ENCODE measurements at regions not wholly inside any gene's neighbourhood (a gene's known extent, or its start where the extent isn't known, plus 50 kb on each side); places are given as distances from the start of the nearest gene placed in this dataset.
"Not testable (repeated sequence)": the region's sequence is repeated elsewhere in the genome, so short reads cannot be mapped to it uniquely, and the experiment has no call there.

DNA sequence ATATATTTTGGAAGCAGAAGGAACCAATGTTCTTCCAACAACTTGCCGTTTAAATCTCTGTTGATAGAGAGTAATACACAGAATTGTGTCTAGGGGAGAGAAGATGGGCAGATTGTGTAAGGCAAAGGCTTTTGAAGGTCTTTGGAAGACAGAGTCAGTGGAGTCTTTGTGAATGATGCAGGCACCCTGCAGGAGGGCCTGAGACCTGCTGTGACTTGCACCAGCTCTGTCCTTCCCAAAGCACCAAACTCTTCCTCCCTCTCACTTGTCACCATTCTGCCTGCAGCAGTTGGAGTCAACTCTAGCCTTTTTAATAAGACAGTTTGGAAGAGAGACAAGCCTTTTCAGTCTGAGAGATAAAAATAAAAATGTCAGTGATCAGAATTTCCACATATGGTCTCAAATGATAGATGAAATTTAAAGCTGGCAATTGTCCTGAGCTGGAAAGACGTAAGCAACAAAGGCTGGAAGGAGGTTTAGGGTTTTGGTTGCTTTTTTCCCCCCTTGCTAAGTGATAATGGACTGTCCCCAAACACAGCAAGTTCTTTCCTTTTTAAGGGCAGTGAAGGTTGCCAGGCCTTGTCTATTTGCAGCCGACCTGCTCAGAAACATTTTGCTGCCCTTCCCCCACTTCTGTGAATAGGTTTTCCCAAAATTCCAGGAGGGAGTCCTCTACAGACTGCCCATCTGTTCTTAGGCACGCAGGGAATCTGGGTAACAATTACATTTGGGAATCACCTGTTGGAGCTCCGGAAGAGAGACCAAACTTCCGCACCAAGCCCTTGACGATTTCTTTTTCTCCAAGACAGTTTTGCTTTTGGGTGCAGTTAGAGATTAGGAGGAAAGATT is 103.0 kb upstream of the NTF3 start:
- DNase-seq = no peak

DNA sequence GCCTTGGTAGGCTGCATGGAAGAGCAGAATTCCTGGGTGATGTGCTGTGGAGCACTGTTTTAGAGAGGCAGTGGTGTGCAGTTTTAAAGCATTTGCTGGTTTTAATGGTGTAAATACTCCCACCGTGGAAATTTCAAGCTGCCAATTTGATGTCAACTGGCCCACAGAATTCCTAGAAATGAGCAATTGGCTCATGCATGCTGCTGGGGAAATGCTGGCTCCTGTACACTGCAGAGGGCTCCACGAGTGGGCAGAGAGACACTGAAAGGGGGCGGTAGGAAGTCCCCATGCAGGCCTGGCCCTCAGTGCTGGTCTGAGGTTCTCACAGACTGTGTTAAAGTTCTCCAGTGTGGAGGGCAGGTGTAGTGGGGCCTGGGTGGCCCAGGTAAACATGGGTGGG is 99.4 kb upstream of the NTF3 start:
- no peak for DNase-seq

- DNase-seq = no peak
Measured at GRCh38 chr12:5333096-5333495, 98.8 kb upstream of the NTF3 start.

- no peak for DNase-seq
Measured at GRCh38 chr12:5335069-5335468, 96.8 kb upstream of the NTF3 start.

GRCh38 chr12:5341086-5341485 is 90.8 kb upstream of the NTF3 start:
- DNase-seq = not testable (repeated sequence)

DNA sequence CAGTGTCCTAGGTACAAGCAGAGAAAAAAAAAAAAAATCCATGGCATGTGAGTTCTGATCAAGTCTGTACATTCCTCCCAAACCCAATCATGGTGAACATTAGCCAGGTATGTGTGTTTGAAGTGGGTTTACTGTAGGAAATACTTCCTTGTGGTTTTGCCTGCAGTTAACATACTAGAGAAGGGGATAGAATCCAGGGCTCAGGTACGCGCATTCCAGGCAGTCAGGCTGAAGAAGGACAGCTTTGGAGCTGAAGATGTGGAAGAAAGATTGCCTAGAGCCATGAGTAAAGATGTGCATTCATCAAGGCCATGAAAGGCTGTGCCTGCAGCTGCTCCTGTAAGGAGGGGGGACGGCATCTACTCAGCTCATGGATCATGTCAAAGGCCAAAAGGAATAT is 88.2 kb upstream of the NTF3 start:
- no peak for DNase-seq

GRCh38 chr12:5344131-5344530 is 87.8 kb upstream of the NTF3 start:
- DNase-seq = no peak

DNA sequence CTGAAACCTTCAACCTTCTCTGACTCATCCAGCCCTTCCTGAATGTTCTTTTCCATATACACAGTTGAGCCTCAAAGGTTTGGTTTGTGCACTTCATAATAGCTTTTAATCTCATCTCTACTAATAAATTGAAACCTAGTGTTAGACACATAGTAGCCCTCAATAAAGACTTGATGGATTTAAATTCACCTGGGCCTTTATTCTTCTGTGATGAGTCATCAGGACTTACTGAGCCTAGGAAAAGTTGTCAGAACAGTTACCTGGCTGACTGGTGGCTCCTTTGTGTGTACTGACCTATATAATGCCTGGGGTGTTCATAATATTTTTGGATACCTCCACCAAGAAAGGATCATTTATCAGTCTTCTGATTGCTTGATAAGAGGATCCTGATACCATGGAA is 86.4 kb upstream of the NTF3 start:
- DNase-seq = no peak

DNA sequence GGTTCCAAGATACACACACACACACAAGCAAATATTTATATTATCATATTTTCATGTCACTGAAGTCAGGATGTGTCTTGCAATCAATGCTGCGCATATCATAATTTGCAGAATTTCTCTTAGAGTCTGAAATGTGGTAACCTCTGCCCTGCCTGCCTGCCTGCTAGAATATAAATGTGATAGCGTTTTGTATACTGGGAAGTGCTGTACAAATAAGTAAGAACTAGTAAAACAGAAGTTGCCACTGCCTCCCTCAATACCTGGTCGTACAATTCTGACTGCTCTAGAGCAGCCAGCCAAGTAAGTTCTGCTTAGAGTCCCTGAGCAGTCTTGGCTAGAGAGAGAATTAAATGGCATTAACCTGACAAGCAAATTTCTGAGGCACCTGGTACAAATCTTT is 83.9 kb upstream of the NTF3 start:
- no peak for DNase-seq

GRCh38 chr12:5348491-5348890 is 83.4 kb upstream of the NTF3 start:
- DNase-seq = no peak

DNA sequence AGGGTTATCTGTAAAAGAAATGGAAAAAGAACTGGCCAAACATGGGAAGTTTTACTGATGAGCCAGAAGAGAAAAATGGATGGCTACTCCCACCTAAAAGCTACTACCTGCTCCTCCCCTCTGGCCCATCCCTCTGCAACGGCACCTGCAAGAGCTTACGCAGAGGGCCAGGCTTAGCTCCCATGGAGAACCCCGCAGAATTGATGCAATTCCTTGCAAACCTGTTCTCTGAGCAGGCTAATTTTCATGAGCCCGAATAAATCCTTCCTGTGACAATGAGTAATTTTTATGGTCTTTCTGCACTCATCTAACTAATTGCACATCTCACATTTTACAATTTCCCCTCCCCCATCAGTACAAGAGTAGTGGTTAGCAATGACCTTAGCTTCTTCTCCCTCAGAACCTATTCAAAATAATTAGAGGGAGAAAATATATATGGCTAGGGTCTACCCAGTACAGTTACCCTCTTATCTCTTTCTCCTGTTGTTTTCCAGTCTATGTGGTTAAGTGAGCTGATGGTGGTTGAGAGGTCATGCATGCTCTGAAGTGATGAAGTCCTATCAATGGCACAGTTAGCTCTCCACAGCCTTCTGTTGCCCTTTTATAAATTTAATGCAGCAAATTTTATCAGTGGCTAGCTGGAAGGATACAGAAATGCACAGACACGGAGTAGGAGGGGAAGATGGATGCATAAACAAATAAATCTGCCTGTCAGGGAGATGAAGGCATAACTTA is 67.7 kb upstream of the NTF3 start:
- DNase-seq = no peak

- no peak for DNase-seq
Measured at GRCh38 chr12:5369298-5369697, 62.6 kb upstream of the NTF3 start.

- no peak for DNase-seq
Measured at GRCh38 chr12:5371631-5372030, 60.3 kb upstream of the NTF3 start.

DNA sequence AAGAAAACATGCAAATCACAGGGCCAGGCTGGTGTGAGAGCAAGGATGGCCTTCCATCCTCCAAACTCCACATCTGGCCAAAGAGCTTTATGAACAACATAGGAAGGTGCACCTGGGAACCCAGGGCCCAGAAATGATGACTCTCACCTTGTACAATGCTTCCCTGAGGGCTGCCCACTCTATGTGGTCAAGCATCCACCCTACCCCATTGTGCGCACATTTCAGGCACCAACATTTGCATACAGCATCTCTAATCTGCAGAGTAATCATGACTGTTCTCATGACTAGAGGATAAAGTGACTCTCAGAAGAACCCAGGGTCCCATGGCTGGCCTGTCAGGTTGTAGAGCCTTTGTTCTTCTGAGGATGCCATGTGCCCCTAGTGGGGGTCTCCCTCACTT is 57.2 kb upstream of the NTF3 start:
- DNase-seq = no peak

DNA sequence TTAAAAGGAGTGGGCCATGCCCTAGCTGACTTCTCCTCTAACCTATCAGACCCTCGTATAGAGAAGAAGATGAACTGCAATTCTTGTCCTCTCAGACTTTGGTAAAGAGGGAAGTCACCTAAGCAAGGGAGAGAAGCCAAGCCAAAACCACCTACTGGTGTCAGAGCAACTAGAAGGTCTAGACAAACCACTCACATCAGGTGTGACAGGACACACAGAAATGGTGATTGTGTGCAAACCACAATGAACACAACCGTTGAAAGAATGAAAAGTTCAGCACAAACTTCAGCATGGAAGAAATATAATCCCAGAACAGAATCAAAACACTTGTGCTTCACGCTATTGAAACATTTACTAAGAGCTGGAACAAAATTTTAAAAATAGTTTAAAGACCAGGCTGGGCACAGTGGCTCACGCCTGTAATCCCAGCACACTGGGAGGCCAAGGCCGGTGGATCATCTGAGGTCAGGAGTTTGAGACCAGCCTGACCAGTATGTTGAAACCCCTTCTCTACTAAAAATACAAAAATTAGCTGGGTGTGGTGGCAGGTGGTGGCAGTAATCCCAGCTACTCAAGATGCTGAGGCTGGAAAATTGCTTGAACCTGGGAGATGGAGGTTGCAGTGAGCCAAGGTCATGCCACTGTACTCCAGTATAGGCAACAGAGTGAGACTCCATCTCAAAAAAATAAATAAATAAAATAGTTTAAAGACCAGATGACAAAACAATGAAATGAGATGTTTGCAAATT is 56.2 kb upstream of the NTF3 start:
- no peak for DNase-seq

- no peak for DNase-seq
Measured at GRCh38 chr12:5376591-5377207, 55.2 kb upstream of the NTF3 start.

DNA sequence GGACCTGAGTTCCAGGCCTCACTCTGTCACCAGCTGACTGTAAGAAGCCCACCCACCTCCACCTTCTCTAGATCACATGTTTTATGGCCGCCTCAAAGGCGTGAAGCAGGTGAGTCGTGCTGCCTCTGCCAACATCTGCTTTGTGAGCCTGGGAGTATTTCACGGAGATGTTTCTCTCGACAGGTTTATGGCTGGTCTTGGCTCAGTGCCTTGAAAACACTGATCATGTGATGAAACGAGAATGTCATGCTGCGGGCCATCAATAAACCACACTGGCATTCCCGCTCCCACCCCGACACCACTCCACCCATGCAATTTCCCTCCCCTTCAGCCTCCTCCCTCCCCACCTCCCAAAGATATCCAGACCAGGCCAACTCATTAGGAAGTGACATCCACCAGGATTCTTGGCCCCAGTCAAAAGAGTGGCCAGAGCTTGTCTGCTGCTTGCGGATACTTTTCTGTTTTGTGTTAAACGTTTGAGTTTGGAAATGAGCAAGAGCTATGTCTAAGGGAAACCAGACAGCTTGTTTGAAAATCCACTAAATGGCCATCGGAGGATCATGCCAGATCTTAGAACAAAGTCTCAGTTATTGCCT is 53.8 kb upstream of the NTF3 start:
- DNase-seq = no peak

DNA sequence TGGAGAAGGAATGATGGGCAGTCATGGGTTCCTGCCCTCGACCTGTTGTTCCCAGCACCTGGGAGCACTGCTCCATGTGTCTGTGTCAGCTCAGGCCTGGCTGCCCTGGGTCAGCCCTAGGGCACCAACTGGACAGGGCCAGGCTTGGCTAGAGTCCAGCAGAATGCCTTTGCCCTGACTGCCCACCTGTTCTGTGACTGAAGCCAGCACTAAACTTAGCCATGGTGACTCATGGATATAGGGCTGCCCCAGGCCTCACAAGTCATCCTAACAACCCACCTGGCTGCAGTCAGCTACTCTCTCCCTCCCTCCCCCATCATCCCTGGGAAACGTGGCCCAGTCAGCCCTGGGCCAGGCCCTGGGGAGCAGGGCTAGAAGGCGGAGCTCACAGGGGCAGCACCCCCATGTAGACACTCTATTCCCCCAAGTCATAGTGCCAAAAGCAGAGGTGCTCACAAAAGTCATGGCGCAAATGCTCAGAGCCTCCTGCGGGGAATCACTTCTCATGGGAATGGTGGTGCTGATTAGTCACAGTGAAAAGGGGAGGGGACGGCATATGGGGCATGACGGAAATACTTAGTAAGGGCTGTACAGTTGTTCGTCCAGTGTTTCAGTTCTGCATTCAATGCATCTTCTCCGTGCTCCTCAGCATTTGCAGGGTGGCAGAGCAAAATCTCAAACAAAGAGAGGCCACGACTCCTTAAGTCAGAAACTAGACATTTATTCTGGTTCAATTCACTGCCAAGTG is 52.0 kb upstream of the NTF3 start:
- DNase-seq = no peak

All from activated CD4-positive, alpha-beta T cell treated with anti-CD3 and anti-CD28 coated beads, Interleukin-10, Interleukin-2, amounts not matched to agents 100 ng/mL and 50 ng/mL, durations not matched to agents 16 hours and 8 hours (primary cell).